ENCODE measurements at regions not wholly inside any gene's neighbourhood (a gene's known extent, or its start where the extent isn't known, plus 50 kb on each side); places are given as distances from the start of the nearest gene placed in this dataset.
"Not testable (repeated sequence)": the region's sequence is repeated elsewhere in the genome, so short reads cannot be mapped to it uniquely, and the experiment has no call there.

- TF ChIP-seq POLR2A, CTCF (IDR thresholded peaks at IDR 0.05): not testable (repeated sequence)
Measured at GRCh38 chr1:149241272-149241671, 137.9 kb upstream of the NBPF9 start.
